Hematopoietic multipotent progenitor cell treated with erythropoietin and hydrocortisone succinate and interleukin-3 and kit ligand, for 6 days (in vitro differentiated cells): ENCODE measurements at regions not wholly inside any gene's neighbourhood (a gene's known extent, or its start where the extent isn't known, plus 50 kb on each side); places are given as distances from the start of the nearest gene placed in this dataset.
"Not testable (repeated sequence)": the region's sequence is repeated elsewhere in the genome, so short reads cannot be mapped to it uniquely, and the experiment has no call there.

ENCODE experiments used
- DNase-seq: peaks from one replicate; pipeline ENCODE4 v3.0.0-alpha.2; 2015

DNA sequence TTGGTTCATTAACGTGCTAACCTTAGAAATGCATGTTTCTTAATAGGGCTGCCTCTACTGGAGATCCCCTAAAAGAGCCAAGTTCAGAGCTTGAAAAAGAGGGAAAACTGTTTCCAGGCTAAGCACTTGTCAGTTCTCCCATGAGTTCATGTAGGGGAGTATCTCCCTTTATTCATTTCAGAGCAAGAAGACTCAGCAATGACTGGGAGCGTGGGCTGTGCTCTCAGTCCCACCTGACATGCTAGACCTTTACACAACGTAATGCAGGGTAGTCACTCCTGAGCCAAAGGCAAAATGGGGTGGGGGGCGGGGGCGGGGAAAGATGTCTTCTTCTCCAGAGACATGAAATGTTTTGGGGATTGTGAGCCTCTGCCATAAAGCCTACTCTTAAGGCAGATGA lies 420.1 kb upstream of the MCTP2 start:
- DNase-seq: no peak

DNA sequence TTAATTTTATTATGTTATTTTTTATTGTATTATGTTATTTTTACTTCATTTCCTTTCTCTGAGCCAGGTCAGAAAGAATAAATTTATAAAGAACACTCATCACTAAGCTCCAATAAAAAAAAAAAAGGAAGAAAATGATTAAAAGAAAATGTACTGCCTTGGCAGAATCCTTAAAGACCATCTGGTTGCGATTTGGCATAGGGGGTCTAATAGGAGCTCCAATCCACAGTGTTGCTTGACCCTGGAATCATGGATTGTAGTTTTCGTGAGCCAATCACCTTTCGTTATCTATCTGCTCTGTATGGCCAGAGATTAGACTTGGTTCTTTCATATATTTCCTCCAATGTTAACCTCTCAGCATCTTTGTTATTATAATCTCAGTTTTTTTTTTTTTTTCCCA lies 421.8 kb upstream of the MCTP2 start:
- DNase-seq: no peak

DNA sequence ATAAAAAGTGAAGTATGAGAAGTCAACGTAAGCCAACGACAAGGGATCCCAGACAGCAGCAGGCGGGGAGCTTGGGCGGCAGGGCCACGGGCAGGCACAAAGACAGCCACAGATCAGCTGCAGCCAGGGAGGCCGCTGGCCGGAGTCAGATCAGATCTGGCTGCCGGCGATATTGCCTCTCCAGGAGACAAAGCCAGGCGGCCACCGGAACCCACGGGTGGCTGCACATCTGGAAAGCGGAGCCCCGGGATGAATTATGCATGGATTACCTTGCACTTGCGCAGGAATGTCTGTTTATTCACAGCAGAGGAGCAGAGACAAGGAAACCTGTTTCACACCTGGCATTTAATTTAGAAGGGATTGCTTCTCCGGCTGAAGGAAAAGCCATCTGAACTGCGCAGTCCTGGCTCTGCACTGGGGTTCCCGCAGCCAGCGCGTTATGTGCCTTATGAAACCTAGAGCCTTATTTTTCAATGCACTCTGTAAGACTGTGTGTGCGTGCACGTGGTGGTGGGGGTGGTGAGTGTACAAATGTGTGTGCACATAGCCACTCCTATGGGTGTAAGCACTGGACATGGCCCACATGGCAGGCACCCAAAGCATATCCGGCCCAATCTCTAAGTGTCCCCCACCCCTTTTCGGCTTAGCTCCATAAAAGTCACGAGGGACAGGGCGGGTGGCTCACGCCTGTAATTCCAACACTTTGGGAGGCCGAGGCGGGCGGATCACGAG lies 427.8 kb upstream of the MCTP2 start:
- DNase-seq: no peak

DNA sequence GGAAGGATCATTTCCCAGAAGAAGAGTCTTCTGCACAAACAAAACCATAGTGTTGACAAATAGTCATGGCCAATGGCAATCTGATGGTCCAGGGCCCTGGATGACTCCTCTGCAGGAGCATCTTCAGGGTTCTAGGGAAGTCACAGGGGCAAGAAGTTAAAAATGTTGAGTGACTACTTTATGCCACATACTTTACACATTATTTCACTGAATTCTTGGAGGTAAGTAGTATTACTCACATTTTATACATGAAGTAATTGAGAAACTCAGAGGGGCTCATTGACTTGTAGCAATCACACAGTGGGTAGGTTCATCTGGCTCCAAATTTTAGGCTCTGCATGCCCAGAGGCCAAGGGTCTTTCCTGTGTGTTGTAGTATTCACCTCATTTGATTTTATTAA lies 430.2 kb upstream of the MCTP2 start:
- DNase-seq: no peak

DNA sequence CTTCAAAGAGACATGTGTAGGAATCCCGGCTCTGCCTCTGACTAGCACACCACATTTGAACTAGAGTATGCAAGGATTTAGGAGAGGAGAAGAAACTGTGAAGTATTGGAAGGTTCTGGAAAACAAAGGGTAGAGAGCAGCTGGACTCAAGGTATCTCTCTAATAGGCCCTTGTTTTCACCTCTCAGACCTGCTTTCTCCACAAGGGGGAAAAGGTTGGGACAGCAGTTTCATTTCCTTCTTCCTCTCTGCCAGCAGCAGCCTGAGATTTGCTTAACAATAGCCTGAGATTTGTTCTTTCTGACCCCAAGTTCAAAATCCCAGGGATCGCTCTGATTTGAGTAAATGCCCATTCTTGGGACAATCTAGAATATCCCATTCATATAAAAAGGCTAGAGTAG lies 430.6 kb upstream of the MCTP2 start:
- no peak for DNase-seq

DNA sequence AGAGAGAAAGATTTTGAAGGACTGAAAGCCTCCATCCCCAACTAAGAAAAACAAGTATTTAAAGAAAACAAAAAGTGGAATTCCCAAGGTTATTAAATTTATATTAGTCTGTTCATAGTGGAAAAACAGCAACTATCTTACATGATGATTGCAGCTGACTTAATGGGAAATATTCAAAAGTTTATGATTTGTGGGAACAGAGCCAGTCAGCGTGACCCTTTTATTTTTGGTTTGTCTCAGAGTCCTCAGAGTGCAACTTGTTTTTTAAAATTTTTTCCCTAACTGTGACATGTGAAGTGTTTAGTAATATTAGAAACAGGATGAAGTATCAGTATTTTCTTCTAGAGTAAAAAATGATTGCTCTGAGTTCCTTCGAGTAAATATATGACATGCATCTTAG lies 441.9 kb upstream of the MCTP2 start:
- DNase-seq: no peak

DNA sequence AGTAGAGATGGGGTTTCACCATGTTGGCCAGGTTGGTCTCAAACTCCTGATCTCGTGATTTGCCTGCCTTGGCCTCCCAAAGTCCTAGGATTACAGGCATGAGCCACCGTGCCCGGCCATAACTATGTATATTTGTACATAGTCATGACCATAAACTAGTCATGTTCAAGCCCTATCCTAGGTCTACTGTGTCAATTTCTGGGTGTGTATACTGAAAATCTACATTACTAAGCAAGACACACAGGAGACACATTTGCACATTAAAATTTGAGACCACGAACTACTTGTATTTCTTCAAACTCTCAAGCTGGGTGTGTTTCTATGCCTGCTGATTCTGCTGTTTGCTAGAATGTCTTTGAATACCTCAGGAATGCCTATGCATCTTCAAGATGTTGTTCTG lies 451.3 kb upstream of the MCTP2 start:
- DNase-seq: no peak

DNA sequence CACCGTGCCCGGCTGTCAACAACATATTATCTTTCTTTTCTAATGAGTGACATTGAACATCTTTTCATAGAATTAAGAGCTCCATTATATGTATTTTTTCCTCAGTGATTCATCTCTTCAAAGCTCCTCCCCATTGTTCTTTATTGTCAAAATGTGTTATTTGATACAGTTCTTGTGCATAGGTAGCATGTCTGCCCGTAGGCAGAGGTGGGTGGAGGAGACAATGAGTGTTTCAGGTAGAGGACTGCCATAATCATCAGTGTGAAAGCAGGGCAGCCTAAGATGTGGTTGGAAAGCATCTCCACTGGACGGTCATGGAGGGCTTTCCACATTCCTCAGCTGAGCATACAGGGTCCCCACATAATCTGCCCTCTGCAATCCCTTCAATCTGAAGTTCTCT lies 452.0 kb upstream of the MCTP2 start:
- DNase-seq: no peak

DNA sequence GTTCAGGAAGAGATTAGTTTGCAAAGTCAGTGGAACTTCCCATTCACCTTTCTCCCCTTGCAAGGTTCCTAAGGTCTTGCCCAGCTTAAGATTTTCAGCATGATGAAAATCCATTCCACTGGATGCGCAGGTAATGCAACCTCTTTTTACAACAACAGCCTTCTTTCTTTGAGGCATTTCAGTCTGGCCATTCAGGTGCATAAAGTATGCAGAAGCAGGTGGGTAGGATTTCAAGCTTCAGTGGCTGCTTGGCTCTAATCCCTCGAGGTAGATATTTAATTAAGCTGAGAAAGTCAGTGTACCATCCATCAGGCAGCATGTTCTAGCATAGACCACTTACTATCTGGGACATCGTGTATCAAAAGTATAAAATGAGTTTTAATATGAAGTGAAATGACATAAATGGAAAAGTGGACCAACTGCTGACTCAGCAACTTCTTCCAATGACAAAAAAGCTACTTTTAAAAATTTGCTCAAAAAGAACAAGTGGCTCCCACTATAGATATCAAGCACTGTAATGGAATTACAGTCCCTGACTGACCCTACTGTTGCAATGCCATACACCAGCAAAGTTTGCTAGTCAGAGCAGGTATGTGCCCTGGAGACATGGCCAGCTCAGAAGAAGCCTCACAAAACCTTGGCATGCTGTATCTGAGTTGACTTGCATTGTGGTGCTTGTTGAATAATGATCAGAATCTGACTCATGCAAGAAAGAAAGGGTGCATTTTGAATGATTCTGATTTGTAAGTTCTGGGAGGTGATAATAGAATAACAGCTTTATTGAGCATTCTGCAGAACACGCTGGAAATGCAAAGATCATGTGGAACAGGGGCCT lies 459.9 kb upstream of the MCTP2 start:
- DNase-seq: no peak

DNA sequence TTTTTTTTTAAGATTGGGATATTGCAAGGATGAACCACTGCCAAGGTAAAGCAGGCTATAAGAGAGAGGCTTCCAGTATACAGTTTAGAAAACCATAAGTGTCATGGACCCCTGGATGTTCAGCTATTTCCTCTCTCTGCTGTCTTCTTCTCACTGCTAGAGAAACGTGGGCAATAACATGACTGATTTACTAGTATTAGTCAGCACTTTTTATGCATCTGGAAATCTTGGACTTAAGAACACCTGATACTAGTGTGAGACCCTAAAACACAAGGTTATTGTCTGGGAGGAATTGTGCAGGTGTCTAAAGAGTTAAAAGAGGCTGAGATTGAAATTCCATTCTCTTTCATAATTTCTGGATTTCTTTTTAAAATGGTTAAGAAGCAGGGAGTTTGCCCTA lies 460.6 kb upstream of the MCTP2 start:
- no peak for DNase-seq

DNA sequence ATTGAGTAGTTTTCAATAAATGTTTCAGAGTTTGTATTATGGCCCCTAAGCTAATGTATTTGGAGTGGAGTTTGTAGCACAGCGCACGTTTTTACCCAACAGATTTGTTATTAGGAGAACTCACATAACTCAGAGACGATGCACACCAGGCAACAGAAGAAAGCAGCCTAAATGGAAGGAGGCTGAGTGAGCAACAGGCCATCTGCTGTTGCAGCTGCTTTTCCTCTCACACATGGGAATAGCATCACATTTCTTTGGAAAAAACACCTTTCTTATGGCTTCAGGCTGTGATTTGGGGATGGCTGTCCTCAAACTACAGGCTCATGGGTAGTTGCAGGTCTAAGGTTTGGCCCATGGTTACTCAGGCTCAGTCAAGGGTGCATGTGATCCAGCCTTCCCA lies 469.3 kb upstream of the MCTP2 start:
- DNase-seq: no peak

DNA sequence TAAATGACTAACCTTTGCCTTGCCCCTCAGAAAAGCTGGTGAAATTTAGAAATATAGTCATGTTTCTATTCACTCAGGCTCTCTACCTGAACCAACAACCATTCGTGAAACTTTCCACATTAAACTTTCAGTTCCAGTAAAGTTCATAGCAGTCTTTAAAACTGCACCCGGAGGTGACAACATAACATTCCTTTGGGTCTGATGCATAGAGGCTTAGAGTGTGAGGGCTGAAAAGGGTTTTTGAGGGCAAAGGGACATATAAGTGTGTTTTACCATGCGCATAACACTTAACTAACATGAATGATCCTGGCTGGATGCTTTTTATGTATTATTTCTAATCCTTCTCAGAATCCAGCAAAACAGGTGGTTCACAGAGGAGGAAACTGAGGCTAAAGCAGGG lies 471.7 kb upstream of the MCTP2 start:
- DNase-seq: no peak

DNA sequence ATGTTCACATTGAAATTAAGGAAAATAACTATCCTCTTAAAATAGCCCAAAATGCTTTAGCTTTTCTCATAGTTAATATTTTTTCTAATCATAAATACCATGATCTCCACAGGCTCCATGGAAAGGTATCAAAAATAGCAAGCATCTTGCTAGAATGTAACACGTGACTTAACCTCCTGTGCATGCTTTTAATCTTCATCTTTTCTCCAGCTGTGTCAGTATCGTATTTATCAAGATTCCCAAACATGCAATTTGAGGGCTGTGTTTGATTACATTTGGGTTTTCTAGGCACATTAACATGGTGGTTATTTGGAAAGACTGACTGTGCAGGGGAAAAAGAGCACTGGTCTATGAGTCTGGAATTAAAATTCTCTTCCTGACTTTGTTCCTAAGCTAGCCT lies 472.5 kb upstream of the MCTP2 start:
- DNase-seq: no peak

DNA sequence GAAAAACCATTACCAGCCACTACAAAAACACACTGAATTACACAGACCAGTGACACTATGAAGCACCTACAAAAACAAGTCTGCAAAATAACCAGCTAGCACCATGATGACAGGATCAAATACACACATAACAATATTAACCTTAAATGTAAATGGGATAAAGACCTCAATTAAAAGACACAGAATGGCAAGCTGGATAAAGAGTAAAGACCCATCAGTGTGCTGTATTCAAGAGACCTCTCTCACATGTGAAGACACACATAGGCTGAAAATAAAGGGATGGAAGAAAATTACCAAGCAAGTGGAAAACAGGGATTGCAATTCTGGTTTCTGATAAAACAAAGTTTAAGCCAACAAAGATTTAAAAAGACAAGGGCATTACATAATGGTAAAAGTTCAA lies 482.7 kb upstream of the MCTP2 start:
- DNase-seq: no peak

DNA sequence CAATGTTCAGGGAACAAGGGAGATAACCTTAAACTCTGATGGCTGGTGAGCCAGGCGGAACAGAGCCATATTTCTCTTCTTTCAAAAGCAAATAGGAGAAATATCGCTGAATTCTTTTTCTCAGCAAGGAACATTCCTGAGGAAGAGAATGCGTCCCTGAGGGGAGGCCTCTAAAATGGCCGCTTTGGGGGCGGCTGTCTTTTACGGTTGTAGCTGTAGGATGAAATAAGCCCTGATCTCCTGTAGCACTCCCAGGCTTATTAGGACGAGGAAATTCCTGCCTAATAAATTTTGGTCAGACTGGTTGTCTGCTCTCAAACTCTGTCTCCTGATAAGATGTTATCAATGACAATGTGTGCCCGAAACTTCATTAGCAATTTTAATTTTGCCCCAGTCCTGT lies 496.4 kb upstream of the MCTP2 start:
- not testable (repeated sequence) for DNase-seq

DNA sequence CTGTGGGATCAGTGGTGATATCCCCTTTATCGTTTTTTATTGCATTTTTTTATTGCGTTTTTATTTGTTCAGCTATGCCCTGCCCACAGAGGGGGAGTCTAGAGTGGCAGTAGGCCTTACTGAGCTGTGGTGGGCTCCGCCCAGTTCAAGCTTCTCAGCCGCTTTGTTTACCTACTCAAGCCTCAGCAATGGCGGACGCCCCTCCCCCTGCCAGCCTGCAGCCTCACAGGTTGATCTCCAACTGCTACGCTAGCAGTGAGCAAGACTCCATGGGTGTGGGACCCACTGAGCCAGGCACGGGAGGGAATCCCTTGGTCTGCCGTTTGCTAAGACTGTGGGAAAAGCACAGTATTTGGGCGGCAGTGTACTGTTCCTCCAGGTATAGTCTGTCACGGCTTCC lies 500.6 kb upstream of the MCTP2 start:
- no peak for DNase-seq

DNA sequence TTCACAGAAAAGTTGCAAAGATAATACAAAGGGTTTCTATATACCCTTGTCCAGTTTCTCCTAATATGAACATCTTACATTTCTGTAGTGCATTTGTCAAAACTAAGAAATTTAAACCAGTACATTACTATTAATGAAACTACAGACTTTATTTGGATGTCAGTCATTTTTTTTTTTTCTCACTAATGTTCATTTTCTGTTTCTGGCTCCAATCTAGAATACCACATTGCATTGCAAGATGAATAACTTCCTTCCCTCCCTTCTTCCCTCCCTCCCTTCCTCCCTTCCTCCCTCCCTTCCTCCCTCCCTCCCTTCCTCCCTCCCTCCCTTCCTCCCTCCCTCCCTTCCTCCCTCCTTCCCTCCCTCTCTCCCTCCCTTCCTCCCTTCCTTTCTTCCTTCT lies 509.2 kb upstream of the MCTP2 start:
- DNase-seq: no peak

DNA sequence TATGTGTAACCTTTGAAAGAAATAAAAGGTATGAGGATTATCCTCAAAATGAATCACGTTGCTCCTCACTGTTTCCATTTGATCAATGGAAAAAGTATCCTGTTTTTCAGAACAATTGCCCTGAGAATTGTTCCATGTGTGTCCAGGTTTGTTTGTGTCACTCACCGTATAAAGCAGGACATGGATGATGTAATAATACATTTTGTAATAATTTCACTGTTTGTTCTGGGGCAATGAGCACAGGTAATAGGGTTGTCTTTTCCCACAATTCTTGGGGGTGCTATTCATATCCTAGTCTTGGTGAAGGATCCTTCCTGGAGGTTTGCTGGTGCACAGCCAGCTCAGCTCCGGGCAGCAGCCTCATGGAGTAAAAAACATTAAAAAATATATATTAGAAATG lies 510.8 kb upstream of the MCTP2 start:
- DNase-seq: no peak

DNA sequence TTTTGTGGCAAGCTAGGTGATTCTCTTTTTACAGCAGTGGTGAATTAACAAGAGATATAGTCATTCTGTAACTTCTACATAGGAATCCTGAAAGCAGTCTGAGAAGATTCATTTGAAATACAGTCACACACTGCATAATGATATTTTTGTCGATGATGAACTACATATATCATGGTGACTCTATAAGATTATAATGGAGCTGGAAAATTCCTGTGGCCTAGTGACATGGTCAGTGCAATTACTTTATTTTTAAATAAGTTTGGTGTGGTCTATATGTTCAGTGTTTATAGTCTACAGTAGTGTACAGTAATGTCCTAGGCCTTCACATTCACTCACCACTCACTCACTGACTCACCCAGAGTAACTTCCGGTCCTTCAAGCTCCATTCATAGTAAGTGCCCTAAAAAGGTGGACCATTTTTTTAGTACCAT lies 511.4 kb upstream of the MCTP2 start:
- no peak for DNase-seq

DNA sequence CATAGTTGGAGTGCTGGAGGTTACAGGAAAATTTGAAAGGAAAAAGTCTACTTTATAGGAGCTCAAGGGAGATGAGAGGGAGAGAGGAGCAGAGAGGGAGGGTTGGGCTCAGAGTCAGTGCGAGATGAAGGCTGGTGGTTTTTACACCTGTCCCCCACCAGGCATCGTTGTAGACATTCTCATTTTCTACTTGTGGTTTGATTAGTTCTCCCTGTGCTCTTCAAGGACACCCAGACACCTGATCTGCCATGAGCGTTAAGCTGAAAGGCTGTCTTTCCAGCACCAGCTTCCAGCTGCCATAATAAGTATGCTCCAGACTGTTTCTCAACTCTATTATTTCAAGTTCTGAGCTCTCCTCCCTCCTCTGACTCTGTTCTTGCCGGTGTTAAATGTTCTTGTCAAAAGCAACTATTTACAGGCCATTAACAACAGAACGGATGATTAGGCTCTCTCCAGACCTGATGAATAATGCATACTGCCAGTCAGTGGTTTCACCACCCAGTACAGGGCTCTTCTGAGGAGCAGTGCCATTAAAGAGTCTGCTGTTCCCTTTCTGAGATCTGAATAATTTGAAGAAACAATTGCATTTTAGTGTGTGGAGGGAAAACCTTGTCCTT lies 514.6 kb upstream of the MCTP2 start:
- DNase-seq: no peak

DNA sequence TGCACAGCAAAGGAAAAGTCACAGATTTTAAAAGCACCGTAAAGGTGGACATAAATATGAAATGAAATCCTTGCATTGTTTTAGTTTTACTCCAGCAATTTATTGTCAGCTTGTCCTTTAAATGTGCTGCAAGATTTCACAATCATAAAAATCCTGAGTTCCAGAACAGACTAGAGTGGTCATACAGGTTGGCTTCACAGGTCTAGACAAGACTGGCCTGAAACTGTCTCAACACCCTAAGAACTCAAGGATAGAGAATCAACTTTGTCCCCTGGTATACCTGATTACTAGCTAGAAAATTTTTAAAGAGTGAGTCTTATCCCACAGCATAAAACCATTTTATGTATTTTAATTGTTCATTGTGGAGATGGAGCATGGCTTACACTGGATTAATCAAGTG lies 521.7 kb upstream of the MCTP2 start:
- no peak for DNase-seq

DNA sequence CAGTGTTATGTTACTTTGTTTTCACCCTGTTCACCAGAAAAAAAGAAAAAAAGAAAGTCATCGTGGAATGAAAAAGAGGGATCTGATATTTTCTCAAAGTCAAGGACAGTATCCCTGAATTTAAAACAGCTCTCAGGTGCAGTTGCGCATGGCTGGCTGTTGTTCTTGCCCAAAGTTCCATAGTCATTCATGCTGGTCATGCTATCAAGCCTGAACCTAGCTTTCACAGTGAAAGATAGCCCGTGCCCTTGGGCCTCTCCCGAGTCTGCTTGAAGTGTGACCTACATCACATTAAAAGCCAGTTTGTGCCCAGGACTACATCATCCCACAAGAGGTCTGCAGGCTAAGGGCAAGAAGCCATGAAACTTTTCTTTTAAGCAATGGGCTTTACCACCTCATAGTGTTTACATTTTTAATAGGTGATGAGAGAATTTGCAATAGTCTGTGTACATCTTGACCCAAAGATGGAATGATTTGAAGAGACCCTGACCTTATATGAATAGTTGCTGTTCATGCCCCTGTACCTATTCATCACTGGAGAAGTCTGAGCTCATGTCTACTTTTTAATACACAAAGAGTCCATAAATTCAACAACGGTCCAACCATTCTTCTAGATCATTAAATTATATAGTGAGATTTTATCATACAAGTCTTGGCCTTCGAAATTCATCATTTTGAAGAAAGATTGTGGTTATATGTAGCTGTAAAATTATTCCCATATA lies 522.5 kb upstream of the MCTP2 start:
- no peak for DNase-seq

DNA sequence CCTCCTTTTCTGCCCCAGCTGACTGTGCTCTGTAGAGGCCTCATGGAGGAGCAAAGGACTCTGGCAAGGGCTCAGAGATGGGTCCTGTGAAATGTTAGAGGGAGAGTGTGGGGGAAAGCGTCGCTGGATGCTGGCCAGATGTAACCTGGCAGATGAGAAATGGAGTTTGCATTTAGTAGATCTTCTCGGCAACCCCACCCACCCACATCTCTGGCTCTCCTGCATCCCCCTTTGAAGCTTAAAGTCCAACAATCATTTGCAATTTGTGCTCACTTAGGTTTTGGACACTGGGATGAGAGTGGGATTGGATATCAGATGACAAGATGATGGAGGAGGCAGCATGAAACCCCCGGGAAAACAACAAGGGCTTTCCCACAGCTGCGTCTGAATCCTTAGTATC lies 523.6 kb upstream of the MCTP2 start:
- DNase-seq: no peak
